HepG2 (cell line): ENCODE measurements at regions not wholly inside any gene's neighbourhood (a gene's known extent, or its start where the extent isn't known, plus 50 kb on each side); places are given as distances from the start of the nearest gene placed in this dataset.
A peak's percentile ranks its signal among the peaks of the same experiment; 100 is the strongest.

Source experiments
- CREB3 ChIP-seq: sonication (generic); formaldehyde crosslinking; IDR thresholded peaks from 2 replicates; pipeline ENCODE4 v1.5.0; 2020; ENCODE audit warnings: missing genetic modification reagents
- CTCF ChIP-seq: sonication (generic); formaldehyde crosslinking; IDR thresholded peaks from 2 replicates; pipeline ENCODE4 v1.5.0; 2020; ENCODE audit warnings: mild to moderate bottlenecking, missing genetic modification reagents, moderate library complexity
- GPBP1L1 ChIP-seq: sonication (generic); formaldehyde crosslinking; IDR thresholded peaks from 2 replicates; pipeline ENCODE4 v1.5.0; 2020; ENCODE audit warnings: mild to moderate bottlenecking, missing genetic modification reagents
- MED8 ChIP-seq: sonication (generic); formaldehyde crosslinking; IDR thresholded peaks from 2 replicates; pipeline ENCODE4 v1.8.1; 2023; ENCODE audit warnings: mild to moderate bottlenecking, missing genetic modification reagents; ENCODE audit not compliant: insufficient replicate concordance
- RARA ChIP-seq: IDR thresholded peaks from 2 replicates; pipeline ENCODE4 v1.6.1; 2016; ENCODE audit warnings: missing genetic modification reagents, missing compliant biosample characterization
- RNF219 ChIP-seq: sonication (generic); formaldehyde crosslinking; IDR thresholded peaks from 2 replicates; pipeline ENCODE4 v1.5.0; 2020; ENCODE audit warnings: mild to moderate bottlenecking, missing genetic modification reagents
- SALL1 ChIP-seq: sonication (generic); formaldehyde crosslinking; IDR thresholded peaks from 2 replicates; pipeline ENCODE4 v1.8.0; 2022; ENCODE audit warnings: mild to moderate bottlenecking, missing genetic modification reagents
- SMARCC2 ChIP-seq: fragments of 450-650 bp; IDR thresholded peaks from 2 replicates; pipeline ENCODE4 v1.6.1; 2017; ENCODE audit warnings: antibody characterized with exemption, mild to moderate bottlenecking
- TBX3 ChIP-seq: fragments of 450-650 bp; IDR thresholded peaks from 2 replicates; pipeline ENCODE4 v1.6.1; 2017; ENCODE audit warnings: antibody characterized with exemption, mild to moderate bottlenecking, inconsistent platforms, borderline replicate concordance
- USF2 ChIP-seq, 2 experiments: sonication (generic) in 1 of 2; formaldehyde crosslinking in 1 of 2; IDR thresholded peaks; 2 replicates each; pipeline versions ENCODE4 v1.5.1 to v1.6.1; 2011 to 2020; ENCODE audit warnings: borderline replicate concordance in 1 of 2, low read depth in 1 of 2, low read length in 1 of 2, mild to moderate bottlenecking in 1 of 2, missing genetic modification reagents in 1 of 2, moderate library complexity in 1 of 2
- ZNF256 ChIP-seq: sonication (generic); formaldehyde crosslinking; conservative IDR thresholded peaks from 2 replicates; pipeline ENCODE4 v1.4.0; 2020; ENCODE audit warnings: missing genetic modification reagents
- ZNF558 ChIP-seq: sonication (generic); formaldehyde crosslinking; IDR thresholded peaks from 2 replicates; pipeline ENCODE4 v1.9.0; 2022; ENCODE audit warnings: mild to moderate bottlenecking, missing genetic modification reagents, borderline replicate concordance
- ZNF629 ChIP-seq: sonication (generic); formaldehyde crosslinking; conservative IDR thresholded peaks from 2 replicates; pipeline ENCODE4 v1.5.0; 2020; ENCODE audit warnings: missing genetic modification reagents
- ZNF704 ChIP-seq: sonication (generic); formaldehyde crosslinking; IDR thresholded peaks from 2 replicates; pipeline ENCODE4 v1.8.1; 2023; ENCODE audit warnings: mild to moderate bottlenecking, inconsistent platforms, moderate library complexity, missing genetic modification reagents, borderline replicate concordance
- ZNF83 ChIP-seq: sonication (generic); formaldehyde crosslinking; IDR thresholded peaks from 2 replicates; pipeline ENCODE4 v1.4.0; 2020; ENCODE audit warnings: missing genetic modification reagents, mild to moderate bottlenecking, borderline replicate concordance
- ZNF878 ChIP-seq: sonication (generic); formaldehyde crosslinking; IDR thresholded peaks from 2 replicates; pipeline ENCODE4 v1.8.1; 2023; ENCODE audit warnings: mild to moderate bottlenecking, missing genetic modification reagents, moderate library complexity
- ZSCAN30 ChIP-seq: sonication (generic); formaldehyde crosslinking; IDR thresholded peaks from 2 replicates; pipeline ENCODE4 v1.5.0; 2020; ENCODE audit warnings: mild to moderate bottlenecking, missing genetic modification reagents

- TF ChIP-seq CTCF (CRISPR knock-in tag) = peak; percentile 79
- TF ChIP-seq ZNF629 = peak; percentile 100
- no peak for TF ChIP-seq ZNF83 (CRISPR knock-in tag)
- no peak for TF ChIP-seq GPBP1L1 (CRISPR knock-in tag)
- no peak for TF ChIP-seq CREB3
- no peak for TF ChIP-seq ZNF878 (CRISPR knock-in tag)
- TF ChIP-seq MED8 (CRISPR knock-in tag) = no peak
- TF ChIP-seq SALL1 (CRISPR knock-in tag) = peak; percentile 54
- no peak for TF ChIP-seq ZSCAN30 (CRISPR knock-in tag)
- TF ChIP-seq ZNF256 (CRISPR knock-in tag) = no peak
- TF ChIP-seq RNF219 = no peak
- no peak for TF ChIP-seq RARA (CRISPR knock-in tag)
- no peak for TF ChIP-seq SMARCC2
- no peak for TF ChIP-seq TBX3
- peak; percentile 41; the same call in 1 of the 2 replicates for TF ChIP-seq ZNF558 (CRISPR knock-in tag)
- TF ChIP-seq ZNF704 = no peak
- TF ChIP-seq USF2 (IDR thresholded peaks at IDR 0.05; ENCODE audit: low read depth, low read length) = no peak
- no peak for TF ChIP-seq USF2 (CRISPR knock-in tag; IDR thresholded peaks at IDR 0.05; ENCODE audit: borderline replicate concordance)
Measured at GRCh38 chr20:50456452-50457324, 53.5 kb upstream of the PTPN1 start (continued).
